ENCODE measurements at regions not wholly inside any gene's neighbourhood (a gene's known extent, or its start where the extent isn't known, plus 50 kb on each side); places are given as distances from the start of the nearest gene placed in this dataset.

- Histone ChIP-seq H3K4me3 (ENCODE audit: low read length) (no peak overlapping the region), H3K4me2 (ENCODE audit: low read depth, low read length) (no peak overlapping the region), H3K9me2 (replicated peaks; ENCODE audit: insufficient read depth, low read length) (no peaks in the 10 kb centered on the region), H3K79me2 (ENCODE audit: low read length) (no peaks in the 10 kb centered on the region), H3F3A (ENCODE audit: insufficient read depth, low read length) (no peaks in the 10 kb centered on the region), H2AFZ (ENCODE audit: low read length) (no peak overlapping the region), H3K9me3 (replicated peaks; ENCODE audit: insufficient read depth, low read length) (no peaks in the 10 kb centered on the region), H3K4me1 (ENCODE audit: low read length) (no peaks in the 10 kb centered on the region), H4K20me1 (ENCODE audit: insufficient read depth, low read length) (no peaks in the 10 kb centered on the region), H3K27ac (ENCODE audit: low read length) (no peak overlapping the region), H3K9ac (ENCODE audit: low read length) (no peak overlapping the region), H3K36me3 (replicated peaks; ENCODE audit: insufficient read depth, low read length) (no peaks in the 10 kb centered on the region), H3K27me3 (replicated peaks; ENCODE audit: insufficient read depth, low read length) (no peaks in the 10 kb centered on the region)
- DNase-seq: no peak
- TF ChIP-seq EZH2 (optimal IDR thresholded peaks at IDR 0.05; ENCODE audit: low read depth, low read length) (no peak), EZH2phosphoT487 (IDR thresholded peaks at IDR 0.05; ENCODE audit: low read length) (no peak), CTCF (IDR thresholded peaks at IDR 0.05; ENCODE audit: low read length) (no peak)
Measured at GRCh38 chr7:113491305-113491704, 373.0 kb upstream of the SMIM30 start.

- no peaks in the 10 kb centered on the region for H3K9me3 ChIP-seq (replicated peaks; ENCODE audit: insufficient read depth, low read length)
- no peak for DNase-seq
- TF ChIP-seq CTCF (IDR thresholded peaks at IDR 0.05; ENCODE audit: low read length) (no peak), EZH2 (optimal IDR thresholded peaks at IDR 0.05; ENCODE audit: low read depth, low read length) (no peak), EZH2phosphoT487 (IDR thresholded peaks at IDR 0.05; ENCODE audit: low read length) (no peak)
- H3K27ac ChIP-seq (ENCODE audit: low read length): no peak overlapping the region
- H3K4me2 ChIP-seq (ENCODE audit: low read depth, low read length): no peak overlapping the region
- H3K27me3 ChIP-seq (replicated peaks; ENCODE audit: insufficient read depth, low read length): no peaks in the 10 kb centered on the region
- no peak overlapping the region for H3K4me3 ChIP-seq (ENCODE audit: low read length)
- H3K4me1 ChIP-seq (ENCODE audit: low read length): no peaks in the 10 kb centered on the region
- H3F3A ChIP-seq (ENCODE audit: insufficient read depth, low read length): no peaks in the 10 kb centered on the region
- H3K9ac ChIP-seq (ENCODE audit: low read length): no peak overlapping the region
- no peaks in the 10 kb centered on the region for H4K20me1 ChIP-seq (ENCODE audit: insufficient read depth, low read length)
- H3K36me3 ChIP-seq (replicated peaks; ENCODE audit: insufficient read depth, low read length): no peaks in the 10 kb centered on the region
- no peaks in the 10 kb centered on the region for H3K9me2 ChIP-seq (replicated peaks; ENCODE audit: insufficient read depth, low read length)
- no peak overlapping the region for H2AFZ ChIP-seq (ENCODE audit: low read length)
- H3K79me2 ChIP-seq (ENCODE audit: low read length): no peaks in the 10 kb centered on the region
Measured at GRCh38 chr7:113487925-113488731, 369.8 kb upstream of the SMIM30 start.

GRCh38 chr7:113486548-113486947, 368.2 kb upstream of the SMIM30 start:
- Histone ChIP-seq H3K9me3 (replicated peaks; ENCODE audit: insufficient read depth, low read length) (no peaks in the 10 kb centered on the region), H3K4me2 (ENCODE audit: low read depth, low read length) (no peak overlapping the region), H3K4me1 (ENCODE audit: low read length) (no peaks in the 10 kb centered on the region), H2AFZ (ENCODE audit: low read length) (no peak overlapping the region), H3K79me2 (ENCODE audit: low read length) (no peaks in the 10 kb centered on the region), H4K20me1 (ENCODE audit: insufficient read depth, low read length) (no peaks in the 10 kb centered on the region), H3K9me2 (replicated peaks; ENCODE audit: insufficient read depth, low read length) (no peaks in the 10 kb centered on the region), H3K36me3 (replicated peaks; ENCODE audit: insufficient read depth, low read length) (no peaks in the 10 kb centered on the region), H3K4me3 (ENCODE audit: low read length) (no peak overlapping the region), H3K27me3 (replicated peaks; ENCODE audit: insufficient read depth, low read length) (no peaks in the 10 kb centered on the region), H3K9ac (ENCODE audit: low read length) (no peak overlapping the region), H3K27ac (ENCODE audit: low read length) (no peak overlapping the region), H3F3A (ENCODE audit: insufficient read depth, low read length) (no peaks in the 10 kb centered on the region)
- DNase-seq: no peak
- TF ChIP-seq EZH2phosphoT487 (IDR thresholded peaks at IDR 0.05; ENCODE audit: low read length): no peak
- no peak for TF ChIP-seq CTCF (IDR thresholded peaks at IDR 0.05; ENCODE audit: low read length)
- TF ChIP-seq EZH2 (optimal IDR thresholded peaks at IDR 0.05; ENCODE audit: low read depth, low read length): no peak
